IMR-90 (cell line): ENCODE measurements at regions not wholly inside any gene's neighbourhood (a gene's known extent, or its start where the extent isn't known, plus 50 kb on each side); places are given as distances from the start of the nearest gene placed in this dataset.

Experiments used
- ATAC-seq: fragments of 200-7000 bp; cut with Tn5 transposase; 2 replicates; pipeline ENCODE4 v1.9.1; 2020; ENCODE audit warnings: low read depth, mild to moderate bottlenecking, moderate library complexity
- BruUV-seq: library from RNA; stranded (reverse); fragments of 400-500 nt; replicated peaks from 2 replicates; lab custom pipeline; 2021; lab: Mats Ljungman, UMichigan
- CTCF ChIA-PET: fragments of 300-600 bp; formaldehyde crosslinking; extraction: SDS; loops from one replicate; lab custom pipeline; 2021; ENCODE audit warnings: antibody characterized with exemption; lab: Yijun Ruan, JAX
- POLR2A ChIA-PET: fragments of 300-600 bp; sonication (Branson Sonifier 250); formaldehyde crosslinking; loops from one replicate; lab custom pipeline; 2022; ENCODE audit warnings: antibody characterized with exemption; ENCODE audit not compliant: unreplicated experiment; lab: Charles Lee
- DNase-seq: peaks from one replicate; pipeline ENCODE4 v3.0.0; 2013
- H2AFZ ChIP-seq: replicated peaks from 2 replicates; pipeline ENCODE3; 2013; ENCODE audit warnings: low read length, mild to moderate bottlenecking; ENCODE audit not compliant: poor library complexity
- H2AK5ac ChIP-seq: 2 replicates; pipeline ENCODE4 v1.6.1; 2013; ENCODE audit warnings: low read depth, low read length, inconsistent platforms
- H2AK9ac ChIP-seq: replicated peaks from 2 replicates; pipeline ENCODE3; 2013; ENCODE audit warnings: mild to moderate bottlenecking, low read depth, low read length, moderate library complexity; ENCODE audit not compliant: poor library complexity
- H2BK120ac ChIP-seq: 2 replicates; pipeline ENCODE4 v1.6.1; 2013; ENCODE audit warnings: low read depth, low read length, inconsistent platforms
- H2BK15ac ChIP-seq: 3 replicates; pipeline ENCODE4 v1.6.1; 2013; ENCODE audit warnings: low read depth, low read length, inconsistent platforms
- H2BK20ac ChIP-seq: 2 replicates; pipeline ENCODE4 v1.6.1; 2013; ENCODE audit warnings: low read depth, mild to moderate bottlenecking, inconsistent platforms, low read length, moderate library complexity
- H2BK5ac ChIP-seq: 2 replicates; pipeline ENCODE4 v1.6.1; 2013; ENCODE audit warnings: mild to moderate bottlenecking, low read depth, low read length, inconsistent platforms; ENCODE audit not compliant: poor library complexity, severe bottlenecking
- H3K14ac ChIP-seq: replicated peaks from 2 replicates; pipeline ENCODE4 v1.6.1; 2013; ENCODE audit warnings: low read depth, low read length, inconsistent platforms
- H3K18ac ChIP-seq: 2 replicates; pipeline ENCODE4 v1.6.1; 2013; ENCODE audit warnings: low read depth, low read length, control low read depth
- H3K23ac ChIP-seq: 2 replicates; pipeline ENCODE4 v1.6.1; 2013; ENCODE audit warnings: low read depth, low read length, inconsistent platforms
- H3K27ac ChIP-seq: 2 replicates; pipeline ENCODE4 v1.5.1; 2013; ENCODE audit warnings: mild to moderate bottlenecking, control low read depth, low read length; ENCODE audit not compliant: insufficient read depth
- H3K27me3 ChIP-seq: 2 replicates; pipeline ENCODE4 v1.6.1; 2013; ENCODE audit warnings: low read length; ENCODE audit not compliant: control insufficient read depth, insufficient read depth
- H3K36me3 ChIP-seq: 2 replicates; pipeline ENCODE4 v1.6.1; 2013; ENCODE audit warnings: low read length, mixed read lengths; ENCODE audit not compliant: control insufficient read depth, insufficient read depth
- H3K4ac ChIP-seq: 2 replicates; pipeline ENCODE4 v1.6.1; 2013; ENCODE audit warnings: low read depth, low read length, inconsistent platforms
- H3K4me1 ChIP-seq: 2 replicates; pipeline ENCODE4 v1.6.1; 2013; ENCODE audit warnings: low read length, mixed read lengths; ENCODE audit not compliant: control insufficient read depth, insufficient read depth
- H3K4me2 ChIP-seq: 2 replicates; pipeline ENCODE4 v1.6.1; 2013; ENCODE audit warnings: low read depth, mild to moderate bottlenecking, control low read depth, low read length, moderate library complexity
- H3K4me3 ChIP-seq: 2 replicates; pipeline ENCODE4 v1.5.1; 2013; ENCODE audit warnings: low read depth, mild to moderate bottlenecking, control low read depth, low read length, moderate library complexity; ENCODE audit not compliant: insufficient read depth
- H3K56ac ChIP-seq: 2 replicates; pipeline ENCODE4 v1.6.1; 2013; ENCODE audit warnings: low read length, inconsistent platforms; ENCODE audit not compliant: insufficient read depth; ENCODE audit errors: extremely low read depth
- H3K79me1 ChIP-seq, 2 experiments: 2 replicates each; pipeline ENCODE4 v1.6.1; 2013; ENCODE audit warnings: low read length in 2 of 2, inconsistent platforms in 1 of 2, low read depth in 1 of 2
- H3K9ac ChIP-seq: 2 replicates; pipeline ENCODE4 v1.6.1; 2013; ENCODE audit warnings: low read depth, low read length, control low read depth
- H3K9me1 ChIP-seq: 2 replicates; pipeline ENCODE4 v1.6.1; 2013; ENCODE audit warnings: low read length, inconsistent platforms; ENCODE audit not compliant: insufficient read depth
- H3K9me3 ChIP-seq: 2 replicates; pipeline ENCODE4 v1.6.1; 2013; ENCODE audit warnings: low read length; ENCODE audit not compliant: control insufficient read depth, insufficient read depth
- H4K20me1 ChIP-seq: 2 replicates; pipeline ENCODE4 v1.6.1; 2013; ENCODE audit warnings: low read length, inconsistent platforms; ENCODE audit not compliant: insufficient read depth
- H4K5ac ChIP-seq: 2 replicates; pipeline ENCODE4 v1.6.1; 2013; ENCODE audit warnings: mild to moderate bottlenecking, low read depth, low read length, control low read depth
- H4K8ac ChIP-seq, 2 experiments: 2 replicates each; pipeline ENCODE4 v1.6.1; 2013; ENCODE audit warnings: low read depth in 2 of 2, low read length in 2 of 2, control low read depth in 1 of 2, inconsistent platforms in 1 of 2
- H4K91ac ChIP-seq: 2 replicates; pipeline ENCODE4 v1.6.1; 2013; ENCODE audit warnings: low read depth, low read length, inconsistent platforms; ENCODE audit not compliant: insufficient read depth
- BHLHE40 ChIP-seq: fragments of 150-350 bp; IDR thresholded peaks from 2 replicates; pipeline ENCODE4 v1.6.1; 2016; ENCODE audit warnings: mild to moderate bottlenecking, low read depth, low read length
- whole genome bisulfite sequencing, 2 experiments: methylation state at CpG; one replicate each; pipeline versions ENCODE4 v1.1.5 to v1.1.7; 2013; ENCODE audit warnings: missing lambda C conversion rate in 2 of 2; ENCODE audit not compliant: insufficient read length in 1 of 2; ENCODE audit errors: extremely low coverage in 2 of 2; 5-methylcytosine and 5-hydroxymethylcytosine counted together
- dilution Hi-C: fragments of 300-500 bp; cut with HindIII; formaldehyde crosslinking; loops from one replicate; pipeline ENCODE4 v1.14.3; 2018; ENCODE audit warnings: low sequenced_read_pairs; ENCODE audit not compliant: unreplicated experiment
- in situ Hi-C: fragments of 300-500 bp; cut with MboI; formaldehyde crosslinking; loops from 3 replicates; pipeline ENCODE4 v1.14.3; 2019; ENCODE audit warnings: low sequenced_read_pairs, inconsistent platforms, mixed read lengths
- intact Hi-C: fragments of 100-400 bp; cut with micrococcal nuclease; formaldehyde crosslinking; loops from 2 replicates; pipeline ENCODE4 v1.10.0; 2022

- CTCF ChIA-PET = no interaction called here
- Histone ChIP-seq H3K27ac (no peak overlapping the region), H3K36me3 (no peaks in the 10 kb centered on the region), H2AK9ac (no peak overlapping the region), H3K23ac (no peak overlapping the region), H4K91ac (no peak overlapping the region), H3K4me1 (no peaks in the 10 kb centered on the region), H2BK20ac (no peak overlapping the region), H2BK15ac (no peak overlapping the region), H3K9ac (no peak overlapping the region), H3K18ac (no peak overlapping the region), H3K56ac (no peak overlapping the region), H3K9me3 (no peaks in the 10 kb centered on the region), H2BK120ac (no peak overlapping the region), H4K5ac (no peak overlapping the region), H2BK5ac (no peak overlapping the region), H3K9me1 (no peaks in the 10 kb centered on the region), H3K4ac (no peak overlapping the region), H2AFZ (no peak overlapping the region), H2AK5ac (no peak overlapping the region), H3K4me3 (no peak overlapping the region), H4K20me1 (no peaks in the 10 kb centered on the region), H4K8ac (no peak overlapping the region), H3K14ac (no peak overlapping the region), H3K79me1 (no peaks in the 10 kb centered on the region), H3K27me3 (peaks cover 5% of the 10 kb centered on the region; the same call in 1 of the 2 replicates), H3K4me2 (no peak overlapping the region)
- TF ChIP-seq BHLHE40 = no peak
- intact Hi-C loops (no loop called here), dilution Hi-C loops (no loop called here), in situ Hi-C loops (no loop called here)
- WGBS, 2 experiments = no CpG with 5 or more reads among the region's 1 CpG
- BruUV-seq = no TSS peak
- no peak for ATAC-seq
- DNase-seq = no peak
- POLR2A ChIA-PET = no interaction called here
Observed at GRCh38 chr3:132872711-132873110, 150.5 kb upstream of the NPHP3 start.
